ENCODE measurements at regions not wholly inside any gene's neighbourhood (a gene's known extent, or its start where the extent isn't known, plus 50 kb on each side); places are given as distances from the start of the nearest gene placed in this dataset.

DNA sequence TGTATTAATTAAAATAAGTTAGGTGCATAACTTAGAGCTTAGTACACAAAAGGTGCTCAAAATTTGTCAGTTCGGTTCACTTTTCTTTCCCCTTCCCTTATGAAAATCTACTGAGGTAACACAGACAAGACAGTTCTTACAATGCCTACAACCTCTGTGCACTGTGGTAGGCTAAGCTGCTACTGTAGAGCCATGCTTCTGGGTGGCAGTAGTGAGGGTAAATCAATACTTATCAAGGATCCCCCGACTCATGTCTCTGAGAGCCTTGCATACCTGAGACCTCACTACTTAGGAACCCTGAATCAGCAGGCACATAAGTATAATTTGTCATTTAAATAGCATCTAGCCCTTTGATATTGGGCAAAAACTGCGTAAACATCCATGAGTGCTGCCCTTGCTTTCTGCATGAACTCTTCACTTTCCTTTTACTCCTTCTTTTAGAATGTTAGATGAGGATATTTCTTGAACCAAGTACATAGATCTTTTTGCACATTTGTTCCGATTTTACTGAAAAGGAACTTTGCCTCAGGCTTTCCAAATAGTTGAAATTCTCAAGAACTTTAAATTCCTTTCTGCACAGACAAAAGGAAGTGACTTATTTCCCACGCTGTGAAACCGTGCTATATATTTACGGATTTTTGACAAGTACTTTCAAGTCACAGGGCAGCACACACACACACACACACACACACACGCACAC is 234.4 kb downstream of the TRIB2 start:
- H3K9me3 ChIP-seq (ENCODE audit: control insufficient read depth, insufficient read depth, low read depth, low read length): no peaks in the 10 kb centered on the region
- no peaks in the 10 kb centered on the region for H3K4me1 ChIP-seq (ENCODE audit: control insufficient read depth, insufficient read depth, low read length)
- no peaks in the 10 kb centered on the region for H3K36me3 ChIP-seq (ENCODE audit: control insufficient read depth in 2 of 2, insufficient read depth in 1 of 2, low read length in 2 of 2)
- no peak overlapping the region for H3K4me3 ChIP-seq (ENCODE audit: low read depth, low read length)
- CTCF ChIA-PET: interaction anchor here (0.6 kb wide), 1 partner anchor 55 kb away, joined by 3 read pairs; no protein-coding TSS in a partner anchor
- POLR2A ChIA-PET: interaction anchor here (0.6 kb wide), 1 partner anchor 1501 kb away, joined by 3 read pairs; no protein-coding TSS in a partner anchor
- H3K27ac ChIP-seq (ENCODE audit: extremely low read depth, low read depth, low read length): no peak overlapping the region
- TF ChIP-seq ZNF423 (tag by site-specific recombination; IDR thresholded peaks at IDR 0.05): no peak
- no peak for TF ChIP-seq ZNF140 (tag by site-specific recombination; IDR thresholded peaks at IDR 0.05)

DNA sequence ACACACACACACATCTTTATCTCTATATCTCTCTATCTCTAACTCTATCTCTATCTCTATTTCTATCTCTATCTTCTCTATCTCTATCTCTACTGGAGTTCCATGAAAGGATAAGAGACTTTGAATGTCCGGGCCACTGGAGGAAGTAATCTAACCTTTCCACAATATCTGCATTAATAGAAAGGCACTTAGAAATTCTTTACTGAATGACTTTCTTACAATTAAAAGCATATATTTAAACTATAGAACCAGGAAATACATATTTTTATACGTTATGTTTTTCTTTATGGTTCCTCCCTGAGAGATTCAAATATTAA is 234.9 kb downstream of the TRIB2 start:
- Histone ChIP-seq H3K36me3 (ENCODE audit: control insufficient read depth in 2 of 2, insufficient read depth in 1 of 2, low read length in 2 of 2) (no peaks in the 10 kb centered on the region), H3K9me3 (ENCODE audit: control insufficient read depth, insufficient read depth, low read depth, low read length) (no peaks in the 10 kb centered on the region), H3K4me3 (ENCODE audit: low read depth, low read length) (no peak overlapping the region), H3K4me1 (ENCODE audit: control insufficient read depth, insufficient read depth, low read length) (no peaks in the 10 kb centered on the region), H3K27ac (ENCODE audit: extremely low read depth, low read depth, low read length) (no peak overlapping the region)
- TF ChIP-seq, protein P1, sequence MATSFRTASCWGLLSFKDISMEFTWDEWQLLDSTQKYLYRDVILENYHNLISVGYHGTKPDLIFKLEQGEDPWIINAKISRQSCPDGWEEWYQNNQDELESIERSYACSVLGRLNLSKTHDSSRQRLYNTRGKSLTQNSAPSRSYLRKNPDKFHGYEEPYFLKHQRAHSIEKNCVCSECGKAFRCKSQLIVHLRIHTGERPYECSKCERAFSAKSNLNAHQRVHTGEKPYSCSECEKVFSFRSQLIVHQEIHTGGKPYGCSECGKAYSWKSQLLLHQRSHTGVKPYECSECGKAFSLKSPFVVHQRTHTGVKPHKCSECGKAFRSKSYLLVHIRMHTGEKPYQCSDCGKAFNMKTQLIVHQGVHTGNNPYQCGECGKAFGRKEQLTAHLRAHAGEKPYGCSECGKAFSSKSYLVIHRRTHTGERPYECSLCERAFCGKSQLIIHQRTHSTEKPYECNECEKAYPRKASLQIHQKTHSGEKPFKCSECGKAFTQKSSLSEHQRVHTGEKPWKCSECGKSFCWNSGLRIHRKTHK (tag by site-specific recombination; IDR thresholded peaks at IDR 0.05): no peak
- TF ChIP-seq ZNF394 (tag by site-specific recombination; IDR thresholded peaks at IDR 0.05; ENCODE audit: borderline replicate concordance): no peak
- TF ChIP-seq, protein P2, sequence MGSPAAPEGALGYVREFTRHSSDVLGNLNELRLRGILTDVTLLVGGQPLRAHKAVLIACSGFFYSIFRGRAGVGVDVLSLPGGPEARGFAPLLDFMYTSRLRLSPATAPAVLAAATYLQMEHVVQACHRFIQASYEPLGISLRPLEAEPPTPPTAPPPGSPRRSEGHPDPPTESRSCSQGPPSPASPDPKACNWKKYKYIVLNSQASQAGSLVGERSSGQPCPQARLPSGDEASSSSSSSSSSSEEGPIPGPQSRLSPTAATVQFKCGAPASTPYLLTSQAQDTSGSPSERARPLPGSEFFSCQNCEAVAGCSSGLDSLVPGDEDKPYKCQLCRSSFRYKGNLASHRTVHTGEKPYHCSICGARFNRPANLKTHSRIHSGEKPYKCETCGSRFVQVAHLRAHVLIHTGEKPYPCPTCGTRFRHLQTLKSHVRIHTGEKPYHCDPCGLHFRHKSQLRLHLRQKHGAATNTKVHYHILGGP (tag by site-specific recombination; IDR thresholded peaks at IDR 0.05): no peak
- TF ChIP-seq BCL11B (tag by site-specific recombination; IDR thresholded peaks at IDR 0.05; ENCODE audit: low read depth): no peak
- no peak for TF ChIP-seq ZNF549 (tag by site-specific recombination; IDR thresholded peaks at IDR 0.05)
- no peak for TF ChIP-seq ZNF10 (tag by site-specific recombination; IDR thresholded peaks at IDR 0.05)
- no peak for TF ChIP-seq ZNF146 (tag by site-specific recombination; IDR thresholded peaks at IDR 0.05)
- TF ChIP-seq ZNF530 (tag by site-specific recombination; IDR thresholded peaks at IDR 0.05; ENCODE audit: low read depth): no peak
- TF ChIP-seq ZNF132 (tag by site-specific recombination; IDR thresholded peaks at IDR 0.05; ENCODE audit: borderline replicate concordance): no peak
- TF ChIP-seq, protein P3, sequence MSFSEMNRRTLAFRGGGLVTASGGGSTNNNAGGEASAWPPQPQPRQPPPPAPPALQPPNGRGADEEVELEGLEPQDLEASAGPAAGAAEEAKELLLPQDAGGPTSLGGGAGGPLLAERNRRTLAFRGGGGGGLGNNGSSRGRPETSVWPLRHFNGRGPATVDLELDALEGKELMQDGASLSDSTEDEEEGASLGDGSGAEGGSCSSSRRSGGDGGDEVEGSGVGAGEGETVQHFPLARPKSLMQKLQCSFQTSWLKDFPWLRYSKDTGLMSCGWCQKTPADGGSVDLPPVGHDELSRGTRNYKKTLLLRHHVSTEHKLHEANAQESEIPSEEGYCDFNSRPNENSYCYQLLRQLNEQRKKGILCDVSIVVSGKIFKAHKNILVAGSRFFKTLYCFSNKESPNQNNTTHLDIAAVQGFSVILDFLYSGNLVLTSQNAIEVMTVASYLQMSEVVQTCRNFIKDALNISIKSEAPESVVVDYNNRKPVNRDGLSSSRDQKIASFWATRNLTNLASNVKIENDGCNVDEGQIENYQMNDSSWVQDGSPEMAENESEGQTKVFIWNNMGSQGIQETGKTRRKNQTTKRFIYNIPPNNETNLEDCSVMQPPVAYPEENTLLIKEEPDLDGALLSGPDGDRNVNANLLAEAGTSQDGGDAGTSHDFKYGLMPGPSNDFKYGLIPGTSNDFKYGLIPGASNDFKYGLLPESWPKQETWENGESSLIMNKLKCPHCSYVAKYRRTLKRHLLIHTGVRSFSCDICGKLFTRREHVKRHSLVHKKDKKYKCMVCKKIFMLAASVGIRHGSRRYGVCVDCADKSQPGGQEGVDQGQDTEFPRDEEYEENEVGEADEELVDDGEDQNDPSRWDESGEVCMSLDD (tag by site-specific recombination; IDR thresholded peaks at IDR 0.05): no peak
- no peak for TF ChIP-seq ZEB2 (tag by site-specific recombination; IDR thresholded peaks at IDR 0.05)
- TF ChIP-seq ZNF391 (tag by site-specific recombination; IDR thresholded peaks at IDR 0.05; ENCODE audit: borderline replicate concordance, low read depth): no peak
- TF ChIP-seq KLF9 (tag by site-specific recombination; IDR thresholded peaks at IDR 0.05; ENCODE audit: low read depth): no peak
- TF ChIP-seq, protein P4, sequence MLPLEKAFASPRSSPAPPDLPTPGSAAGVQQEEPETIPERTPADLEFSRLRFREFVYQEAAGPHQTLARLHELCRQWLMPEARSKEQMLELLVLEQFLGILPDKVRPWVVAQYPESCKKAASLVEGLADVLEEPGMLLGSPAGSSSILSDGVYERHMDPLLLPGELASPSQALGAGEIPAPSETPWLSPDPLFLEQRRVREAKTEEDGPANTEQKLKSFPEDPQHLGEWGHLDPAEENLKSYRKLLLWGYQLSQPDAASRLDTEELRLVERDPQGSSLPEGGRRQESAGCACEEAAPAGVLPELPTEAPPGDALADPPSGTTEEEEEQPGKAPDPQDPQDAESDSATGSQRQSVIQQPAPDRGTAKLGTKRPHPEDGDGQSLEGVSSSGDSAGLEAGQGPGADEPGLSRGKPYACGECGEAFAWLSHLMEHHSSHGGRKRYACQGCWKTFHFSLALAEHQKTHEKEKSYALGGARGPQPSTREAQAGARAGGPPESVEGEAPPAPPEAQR (tag by site-specific recombination; IDR thresholded peaks at IDR 0.05): no peak
- TF ChIP-seq, protein P5, sequence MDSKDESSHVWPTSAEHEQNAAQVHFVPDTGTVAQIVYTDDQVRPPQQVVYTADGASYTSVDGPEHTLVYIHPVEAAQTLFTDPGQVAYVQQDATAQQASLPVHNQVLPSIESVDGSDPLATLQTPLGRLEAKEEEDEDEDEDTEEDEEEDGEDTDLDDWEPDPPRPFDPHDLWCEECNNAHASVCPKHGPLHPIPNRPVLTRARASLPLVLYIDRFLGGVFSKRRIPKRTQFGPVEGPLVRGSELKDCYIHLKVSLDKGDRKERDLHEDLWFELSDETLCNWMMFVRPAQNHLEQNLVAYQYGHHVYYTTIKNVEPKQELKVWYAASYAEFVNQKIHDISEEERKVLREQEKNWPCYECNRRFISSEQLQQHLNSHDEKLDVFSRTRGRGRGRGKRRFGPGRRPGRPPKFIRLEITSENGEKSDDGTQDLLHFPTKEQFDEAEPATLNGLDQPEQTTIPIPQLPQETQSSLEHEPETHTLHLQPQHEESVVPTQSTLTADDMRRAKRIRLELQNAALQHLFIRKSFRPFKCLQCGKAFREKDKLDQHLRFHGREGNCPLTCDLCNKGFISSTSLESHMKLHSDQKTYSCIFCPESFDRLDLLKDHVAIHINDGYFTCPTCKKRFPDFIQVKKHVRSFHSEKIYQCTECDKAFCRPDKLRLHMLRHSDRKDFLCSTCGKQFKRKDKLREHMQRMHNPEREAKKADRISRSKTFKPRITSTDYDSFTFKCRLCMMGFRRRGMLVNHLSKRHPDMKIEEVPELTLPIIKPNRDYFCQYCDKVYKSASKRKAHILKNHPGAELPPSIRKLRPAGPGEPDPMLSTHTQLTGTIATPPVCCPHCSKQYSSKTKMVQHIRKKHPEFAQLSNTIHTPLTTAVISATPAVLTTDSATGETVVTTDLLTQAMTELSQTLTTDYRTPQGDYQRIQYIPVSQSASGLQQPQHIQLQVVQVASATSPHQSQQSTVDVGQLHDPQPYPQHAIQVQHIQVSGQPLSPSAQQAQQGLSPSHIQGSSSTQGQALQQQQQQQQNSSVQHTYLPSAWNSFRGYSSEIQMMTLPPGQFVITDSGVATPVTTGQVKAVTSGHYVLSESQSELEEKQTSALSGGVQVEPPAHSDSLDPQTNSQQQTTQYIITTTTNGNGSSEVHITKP (tag by site-specific recombination; IDR thresholded peaks at IDR 0.05): no peak
- TF ChIP-seq TCF7L2 (IDR thresholded peaks at IDR 0.05; ENCODE audit: borderline replicate concordance, low read depth, low read length): no peak
- TF ChIP-seq ZNF747 (tag by site-specific recombination; IDR thresholded peaks at IDR 0.05): no peak
- CTCF ChIA-PET: interaction anchor here (0.6 to 1.0 kb wide), 3 partner anchors 19 to 58 kb away, joined by 3 to 7 read pairs (median 4); no protein-coding TSS in a partner anchor
- POLR2A ChIA-PET: no interaction called here
